ENCODE measurements at regions not wholly inside any gene's neighbourhood (a gene's known extent, or its start where the extent isn't known, plus 50 kb on each side); places are given as distances from the start of the nearest gene placed in this dataset.

- no peaks in the 10 kb centered on the region for H3K79me1 ChIP-seq (ENCODE audit: low read depth in 1 of 2, low read length in 2 of 2)
- H3K9ac ChIP-seq (ENCODE audit: low read depth, low read length), result no peak overlapping the region
- no peak overlapping the region for H3K23ac ChIP-seq (ENCODE audit: low read depth, low read length)
- no peak overlapping the region for H3K4me3 ChIP-seq (ENCODE audit: insufficient read depth, low read depth, low read length)
- no peaks in the 10 kb centered on the region for H4K20me1 ChIP-seq (ENCODE audit: insufficient read depth, low read length)
- H2AK5ac ChIP-seq (ENCODE audit: low read depth, low read length), result no peak overlapping the region
- H3K18ac ChIP-seq (ENCODE audit: low read depth, low read length), result no peak overlapping the region
- no peak overlapping the region for H4K8ac ChIP-seq (ENCODE audit: low read depth in 2 of 2, low read length in 2 of 2)
- H2AFZ ChIP-seq (replicated peaks; ENCODE audit: low read length, poor library complexity), result no peak overlapping the region
- POLR2A ChIA-PET (ENCODE audit: unreplicated experiment), result no interaction called here
- no peak for ATAC-seq (ENCODE audit: low read depth)
- CTCF ChIA-PET, result no interaction called here
- no peaks in the 10 kb centered on the region for H3K36me3 ChIP-seq (ENCODE audit: control insufficient read depth, insufficient read depth, low read length)
- H3K4me2 ChIP-seq (ENCODE audit: low read depth, low read length), result no peak overlapping the region
- no peak for DNase-seq
- no peak overlapping the region for H2AK9ac ChIP-seq (replicated peaks; ENCODE audit: low read depth, low read length, poor library complexity)
- H3K4ac ChIP-seq (ENCODE audit: low read depth, low read length), result no peak overlapping the region
- no TSS peak for BruUV-seq (replicated peaks)
- intact Hi-C loops (cut with micrococcal nuclease) (no loop called here), dilution Hi-C loops (cut with HindIII; ENCODE audit: low sequenced_read_pairs, unreplicated experiment) (no loop called here), in situ Hi-C loops (cut with MboI; ENCODE audit: low sequenced_read_pairs) (loop anchor here (25.0 kb wide), 1 partner anchor 593 kb away; no protein-coding TSS in a partner anchor)
- H2BK120ac ChIP-seq (ENCODE audit: low read depth, low read length), result no peak overlapping the region
- no peaks in the 10 kb centered on the region for H3K4me1 ChIP-seq (ENCODE audit: control insufficient read depth, insufficient read depth, low read length)
- TF ChIP-seq RAD21 (IDR thresholded peaks at IDR 0.05; ENCODE audit: low read length) (no peak), USF2 (IDR thresholded peaks at IDR 0.05; ENCODE audit: low read depth, low read length) (no peak), ELK1 (IDR thresholded peaks at IDR 0.05; ENCODE audit: borderline replicate concordance, low read depth, low read length) (no peak), CEBPB (IDR thresholded peaks at IDR 0.05; ENCODE audit: low read depth, low read length) (no peak), NFE2L2 (IDR thresholded peaks at IDR 0.05; ENCODE audit: low read depth, low read length) (no peak), RCOR1 (IDR thresholded peaks at IDR 0.05; ENCODE audit: insufficient replicate concordance, low read length) (no peak), MAFK (IDR thresholded peaks at IDR 0.05; ENCODE audit: low read depth, low read length) (no peak), MXI1 (IDR thresholded peaks at IDR 0.05; ENCODE audit: borderline replicate concordance, low read depth, low read length) (no peak), RFX5 (IDR thresholded peaks at IDR 0.05; ENCODE audit: low read depth, low read length) (no peak), POLR2A (IDR thresholded peaks at IDR 0.05; ENCODE audit: low read depth, low read length) (no peak), SMC3 (IDR thresholded peaks at IDR 0.05; ENCODE audit: low read depth, low read length) (no peak), CHD1 (IDR thresholded peaks at IDR 0.05; ENCODE audit: low read depth, low read length) (no peak), BHLHE40 (IDR thresholded peaks at IDR 0.05; ENCODE audit: low read depth, low read length) (no peak), CTCF (conservative IDR thresholded peaks at IDR 0.05; ENCODE audit: low read depth, low read length) (no peak), MAZ (IDR thresholded peaks at IDR 0.05; ENCODE audit: borderline replicate concordance, low read depth, low read length) (no peak)
- H3K27me3 ChIP-seq (ENCODE audit: control insufficient read depth, insufficient read depth, low read length), result peaks cover 15% of the 10 kb centered on the region
- H2BK15ac ChIP-seq (ENCODE audit: low read depth, low read length), result no peak overlapping the region
- H3K27ac ChIP-seq (ENCODE audit: insufficient read depth, low read length), result no peak overlapping the region
- no peak overlapping the region for H4K91ac ChIP-seq (ENCODE audit: insufficient read depth, low read depth, low read length)
- H3K14ac ChIP-seq (replicated peaks; ENCODE audit: low read depth, low read length), result no peak overlapping the region
- no peak overlapping the region for H2BK20ac ChIP-seq (ENCODE audit: low read depth, low read length)
- no peaks in the 10 kb centered on the region; the same call in 1 of the 2 replicates for H3K9me1 ChIP-seq (ENCODE audit: insufficient read depth, low read length)
- WGBS, 2 experiments (ENCODE audit: extremely low coverage in 2 of 2, insufficient read length in 1 of 2), result no CpG with 5 or more reads among the region's 1 CpG
- H3K56ac ChIP-seq (ENCODE audit: extremely low read depth, insufficient read depth, low read length), result no peak overlapping the region
- H3K9me3 ChIP-seq (ENCODE audit: control insufficient read depth, insufficient read depth, low read length), result no peaks in the 10 kb centered on the region
- H2BK5ac ChIP-seq (ENCODE audit: low read depth, low read length, poor library complexity, severe bottlenecking), result no peak overlapping the region
- H4K5ac ChIP-seq (ENCODE audit: low read depth, low read length), result no peak overlapping the region
Measured at GRCh38 chr21:32844076-32844475, 72.5 kb upstream of the PAXBP1 start.

Measured in IMR-90 (cell line).